Common myeloid progenitor, CD34-positive (primary cell): ENCODE measurements at regions not wholly inside any gene's neighbourhood (a gene's known extent, or its start where the extent isn't known, plus 50 kb on each side); places are given as distances from the start of the nearest gene placed in this dataset.
"Not testable (repeated sequence)": the region's sequence is repeated elsewhere in the genome, so short reads cannot be mapped to it uniquely, and the experiment has no call there.

Experiments used
- CTCF ChIA-PET: fragments of 350-600 bp; sonication (Branson Sonifier 250); formaldehyde crosslinking; loops from one replicate; lab custom pipeline; 2021; ENCODE audit warnings: antibody characterized with exemption; lab: Charles Lee
- POLR2A ChIA-PET: fragments of 350-600 bp; sonication (Branson Sonifier 250); formaldehyde crosslinking; loops from one replicate; lab custom pipeline; 2021; ENCODE audit warnings: antibody characterized with exemption; lab: Charles Lee
- DNase-seq, 3 donors: peaks; one replicate each; pipeline versions ENCODE4 v3.0.0 to v3.0.0-alpha.2; 2013
- H3K27ac ChIP-seq, 2 experiments: 1 replicate in 1 of 2; 2 replicates in 1 of 2; pipeline ENCODE4 v1.7.0; 2013; ENCODE audit warnings: inconsistent platforms in 2 of 2, low read length in 2 of 2, mild to moderate bottlenecking in 2 of 2, low read depth in 1 of 2, moderate library complexity in 1 of 2; ENCODE audit not compliant: severe bottlenecking in 2 of 2, insufficient read depth in 1 of 2, poor library complexity in 1 of 2
- H3K27me3 ChIP-seq, 5 experiments: replicated peaks in 2 of 5; 1 replicate in 3 of 5; 2 replicates in 2 of 5; pipeline versions ENCODE4 v1.6.1 to v1.7.0; 2013; ENCODE audit warnings: low read length in 4 of 5, mild to moderate bottlenecking in 2 of 5, moderate library complexity in 2 of 5, inconsistent platforms in 1 of 5; ENCODE audit not compliant: insufficient read depth in 5 of 5, control insufficient read depth in 4 of 5
- H3K36me3 ChIP-seq, 4 experiments: 1 replicate in 2 of 4; 2 replicates in 2 of 4; pipeline versions ENCODE4 v1.6.1 to v1.7.0; 2013; ENCODE audit warnings: low read length in 3 of 4, control low read depth in 1 of 4, mild to moderate bottlenecking in 1 of 4; ENCODE audit not compliant: control insufficient read depth in 4 of 4, insufficient read depth in 4 of 4
- H3K4me1 ChIP-seq, 4 experiments: 1 replicate in 3 of 4; 2 replicates in 1 of 4; pipeline versions ENCODE4 v1.6.1 to v1.7.1; 2013; ENCODE audit warnings: low read length in 3 of 4, mild to moderate bottlenecking in 3 of 4, control low read depth in 1 of 4, inconsistent platforms in 1 of 4, moderate library complexity in 1 of 4; ENCODE audit not compliant: control insufficient read depth in 4 of 4, insufficient read depth in 4 of 4; ENCODE audit errors: control extremely low read depth in 1 of 4
- H3K4me3 ChIP-seq, 7 experiments: 1 replicate in 4 of 7; 2 replicates in 3 of 7; pipeline versions ENCODE4 v1.5.1 to v1.7.0; 2013; ENCODE audit warnings: mild to moderate bottlenecking in 7 of 7, low read length in 6 of 7, moderate library complexity in 6 of 7, inconsistent platforms in 2 of 7, low read depth in 2 of 7, control low read depth in 1 of 7; ENCODE audit not compliant: insufficient read depth in 4 of 7, control insufficient read depth in 1 of 7; ENCODE audit errors: extremely low read depth in 1 of 7
- H3K9me3 ChIP-seq, 5 experiments: 1 replicate in 4 of 5; 2 replicates in 1 of 5; pipeline versions ENCODE4 v1.6.1 to v1.7.1; 2013; ENCODE audit warnings: low read length in 4 of 5, mild to moderate bottlenecking in 2 of 5, inconsistent platforms in 1 of 5, low read depth in 1 of 5, moderate library complexity in 1 of 5; ENCODE audit not compliant: control insufficient read depth in 4 of 5, insufficient read depth in 2 of 5; ENCODE audit errors: control extremely low read depth in 1 of 5
- WGBS: methylation state at CpG from one replicate; pipeline ENCODE4 v1.1.5; 2013; ENCODE audit not compliant: insufficient coverage; 5-methylcytosine and 5-hydroxymethylcytosine counted together

DNA sequence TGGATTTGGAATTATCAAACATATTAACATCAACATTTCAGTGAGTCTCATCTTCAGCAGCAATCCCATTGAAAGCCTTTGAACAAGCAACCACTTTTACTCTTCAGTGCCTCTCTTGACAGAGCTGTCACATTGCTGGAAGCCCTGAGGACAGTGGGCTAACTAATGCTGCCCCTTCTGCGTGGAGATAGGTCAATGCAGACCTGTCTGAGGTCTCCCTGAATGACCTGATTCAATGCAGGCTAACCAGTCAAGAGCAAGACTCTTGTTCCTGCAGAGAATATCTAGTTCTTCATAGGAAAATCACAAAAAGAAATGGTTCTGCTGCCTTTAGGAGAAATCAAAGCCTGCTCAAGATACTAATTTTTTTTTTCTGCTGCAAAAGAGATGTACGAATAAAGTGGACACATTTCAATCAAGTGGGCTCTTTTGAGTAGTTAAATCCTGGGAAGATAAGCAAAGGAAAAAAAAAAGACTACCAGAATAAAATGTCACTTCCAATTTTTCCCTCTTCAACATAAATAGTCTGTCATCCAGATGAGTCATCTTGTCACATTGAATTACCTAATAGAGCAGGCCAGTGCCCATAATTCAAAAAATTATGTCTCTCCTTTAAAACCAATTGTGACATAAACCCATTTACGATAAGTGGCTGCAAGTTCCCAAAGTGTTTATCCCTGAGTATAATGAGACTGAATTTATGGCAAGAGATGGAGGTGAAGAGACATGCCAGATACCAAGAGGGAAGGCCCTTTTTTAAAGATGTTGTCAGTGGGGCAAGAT, 1269.0 kb upstream of the DDX18 start:
- CTCF ChIA-PET = no interaction called here
- POLR2A ChIA-PET = no interaction called here
- Histone ChIP-seq H3K36me3 (no peaks in the 10 kb centered on the region), H3K4me1 (no peaks in the 10 kb centered on the region), H3K4me3 (no peak overlapping the region), H3K27ac (no peak overlapping the region), H3K9me3 (peaks cover 0 to 4% (median 0%) of the 10 kb centered on the region in 5 experiments), H3K27me3 (no peaks in the 10 kb centered on the region)
- DNase-seq = no peak
- 40% methylated on average over 1 of the region's 3 CpGs for WGBS

DNA sequence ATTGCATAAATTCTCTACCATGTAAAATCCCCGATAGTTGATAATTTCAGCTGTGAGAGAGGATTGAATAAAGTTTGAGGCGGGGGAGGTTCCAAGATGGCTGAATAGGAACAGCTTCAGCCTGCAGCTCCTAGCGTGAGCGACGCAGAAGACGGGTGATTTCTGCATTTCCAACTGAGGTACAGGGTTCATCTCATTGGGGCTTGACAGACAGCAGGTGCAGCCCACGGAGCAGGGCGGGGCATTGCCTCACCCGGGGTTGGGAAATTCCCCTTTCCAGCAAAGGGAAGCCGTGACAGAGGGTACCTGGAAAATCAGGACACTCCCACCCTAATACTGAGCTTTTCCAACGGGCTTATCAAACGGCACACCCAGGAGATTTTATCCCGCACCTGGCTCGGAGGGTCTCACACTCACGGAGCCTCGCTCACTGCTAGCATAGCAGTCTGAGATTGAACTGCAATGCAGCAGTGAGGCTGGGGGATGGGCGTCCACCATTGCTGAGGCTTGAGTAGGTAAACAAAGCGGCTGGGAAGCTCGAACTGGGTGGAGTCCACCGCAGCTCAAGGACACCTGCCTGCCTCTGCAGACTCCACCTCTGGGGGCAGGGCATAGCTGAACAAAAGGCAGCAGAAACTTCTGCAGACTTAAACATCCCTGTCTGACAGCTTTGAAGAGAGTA, 1261.6 kb upstream of the DDX18 start:
- H3K9me3 ChIP-seq, H3K27ac ChIP-seq, H3K4me1 ChIP-seq, H3K36me3 ChIP-seq, CTCF ChIA-PET, POLR2A ChIA-PET, DNase-seq, H3K4me3 ChIP-seq, H3K27me3 ChIP-seq: not testable (repeated sequence)
- WGBS = 95% methylated on average over 17 of the region's 20 CpGs

DNA sequence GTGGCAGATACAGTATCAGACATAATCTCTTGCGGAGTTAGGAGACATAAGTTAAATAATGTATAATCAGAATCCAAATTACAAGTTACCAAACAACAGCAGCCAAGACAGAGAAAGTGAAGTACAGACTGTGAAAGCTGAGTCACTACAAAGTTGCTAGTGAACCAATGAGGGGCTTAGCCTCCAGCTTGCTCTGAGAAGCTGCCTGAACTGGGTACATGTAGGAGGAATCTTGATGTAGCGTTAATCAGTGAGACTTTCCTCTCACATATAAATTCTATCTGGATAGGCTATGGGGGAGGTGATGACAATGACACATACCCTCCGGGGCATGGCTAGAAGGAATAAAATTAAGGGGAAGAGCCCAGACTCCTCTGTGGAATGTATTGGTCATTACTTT, 1234.3 kb upstream of the DDX18 start:
- POLR2A ChIA-PET = no interaction called here
- H3K27me3 ChIP-seq = no peaks in the 10 kb centered on the region
- no peaks in the 10 kb centered on the region for H3K36me3 ChIP-seq
- no CpG with 5 or more reads among the region's 3 CpGs for WGBS
- CTCF ChIA-PET = no interaction called here
- H3K27ac ChIP-seq = no peak overlapping the region
- H3K4me1 ChIP-seq = no peaks in the 10 kb centered on the region
- DNase-seq = no peak
- H3K9me3 ChIP-seq = peaks cover 0 to 3% (median 0%) of the 10 kb centered on the region in 5 experiments
- no peak overlapping the region for H3K4me3 ChIP-seq

DNA sequence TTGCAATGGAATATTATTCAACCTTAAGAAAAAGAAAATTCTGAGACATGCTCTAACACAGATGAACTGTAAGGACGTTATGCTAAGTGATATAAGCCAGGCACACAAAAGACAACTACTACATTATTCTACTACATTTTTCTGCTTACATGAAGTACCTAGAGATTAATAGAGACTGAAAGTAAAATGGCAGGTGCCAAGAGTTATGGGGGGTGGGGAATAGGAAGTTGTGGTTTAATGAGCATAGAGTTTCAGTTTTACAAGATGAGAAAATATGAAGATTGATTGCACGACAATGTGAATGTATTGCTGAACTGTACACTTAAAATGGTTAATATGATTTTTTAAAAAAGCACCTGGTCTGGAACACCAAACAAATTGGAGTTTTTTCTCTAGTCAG, 1231.6 kb upstream of the DDX18 start:
- CTCF ChIA-PET = no interaction called here
- no peak overlapping the region for H3K27ac ChIP-seq
- no peaks in the 10 kb centered on the region for H3K27me3 ChIP-seq

DNA sequence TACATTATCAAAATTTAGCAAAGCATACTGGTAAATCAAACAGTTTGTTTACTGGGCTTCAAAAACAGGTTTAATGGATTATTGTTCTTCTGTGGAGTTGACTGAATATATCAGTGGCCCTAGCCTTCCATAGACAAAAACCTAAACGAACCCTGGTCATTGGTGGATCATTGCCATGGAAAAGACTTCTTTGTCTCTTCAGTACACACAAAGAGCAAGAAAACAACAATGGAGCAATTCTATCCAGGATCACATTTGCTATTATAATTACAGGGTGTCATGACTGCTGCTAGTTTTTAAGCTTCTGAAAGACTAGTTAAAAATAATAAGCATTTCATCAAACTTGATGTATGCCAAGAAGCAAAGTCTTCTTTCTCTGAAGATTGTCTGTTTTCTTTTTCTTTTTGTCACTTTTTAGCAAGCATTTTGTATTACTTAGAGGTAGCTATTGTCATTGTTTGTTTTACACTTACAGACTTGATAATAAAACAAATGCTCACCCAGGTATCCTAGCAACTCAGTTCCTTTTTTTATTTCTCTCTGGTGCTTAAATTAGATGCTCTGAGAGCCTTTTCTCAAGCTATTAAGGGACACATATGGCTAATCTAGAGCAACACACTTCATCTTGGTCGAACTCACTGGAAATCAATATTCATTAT, 1228.7 kb upstream of the DDX18 start:
- no peaks in the 10 kb centered on the region for H3K4me1 ChIP-seq
- ChIA-PET POLR2A (no interaction called here), CTCF (no interaction called here)
- no peaks in the 10 kb centered on the region for H3K27me3 ChIP-seq
- H3K9me3 ChIP-seq = no peaks in the 10 kb centered on the region
- no peak for DNase-seq
- WGBS = 50% methylated on average over 1 of the region's 2 CpGs
- H3K36me3 ChIP-seq = no peaks in the 10 kb centered on the region
- no peak overlapping the region for H3K4me3 ChIP-seq
- no peak overlapping the region for H3K27ac ChIP-seq

More for the DNA sequence above, 1231.6 kb upstream of the DDX18 start:
- no peaks in the 10 kb centered on the region for H3K36me3 ChIP-seq
- no CpG with 5 or more reads among the region's 2 CpGs for WGBS
- POLR2A ChIA-PET = no interaction called here
- H3K9me3 ChIP-seq = no peaks in the 10 kb centered on the region
- H3K4me3 ChIP-seq = no peak overlapping the region
- no peaks in the 10 kb centered on the region for H3K4me1 ChIP-seq
- DNase-seq = no peak

DNA sequence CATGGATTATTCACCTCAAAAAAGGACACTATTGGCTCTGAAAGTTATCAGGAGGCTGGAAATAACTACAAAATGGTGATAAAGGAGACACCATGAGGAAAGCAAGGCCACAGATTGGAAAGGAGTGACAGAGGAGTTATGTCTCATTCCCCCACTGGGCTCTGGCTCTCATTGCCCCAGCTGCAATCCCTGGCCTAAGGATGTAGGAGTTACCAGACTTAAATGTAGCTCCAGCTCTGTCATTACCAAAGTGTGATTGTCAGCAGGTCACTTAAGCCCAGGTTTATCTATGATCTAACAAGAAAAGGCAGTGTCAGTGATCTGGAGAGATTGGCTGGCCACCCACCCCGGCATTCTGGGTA, 1228.2 kb upstream of the DDX18 start:
- H3K4me1 ChIP-seq = no peaks in the 10 kb centered on the region
- H3K27ac ChIP-seq = no peak overlapping the region
- POLR2A ChIA-PET = no interaction called here
- H3K9me3 ChIP-seq = no peaks in the 10 kb centered on the region
- no peaks in the 10 kb centered on the region for H3K27me3 ChIP-seq
- H3K36me3 ChIP-seq = no peaks in the 10 kb centered on the region
- CTCF ChIA-PET = no interaction called here
- H3K4me3 ChIP-seq = no peak overlapping the region
- WGBS = 86% methylated on average over 1 of the region's 1 CpG
- no peak for DNase-seq
